GM23248 (cell line): ENCODE measurements at regions not wholly inside any gene's neighbourhood (a gene's known extent, or its start where the extent isn't known, plus 50 kb on each side); places are given as distances from the start of the nearest gene placed in this dataset.

Source experiments
- EZH2 ChIP-seq: fragments of 200-600 bp; sonication (generic); IDR thresholded peaks from 2 replicates; pipeline ENCODE4 v1.6.1; 2018; ENCODE audit warnings: antibody characterized with exemption, mild to moderate bottlenecking; ENCODE audit not compliant: insufficient read depth, poor library complexity, severe bottlenecking
- EZH2phosphoT487 ChIP-seq: fragments of 200-600 bp; sonication (generic); IDR thresholded peaks from 2 replicates; pipeline ENCODE4 v1.6.1; 2018; ENCODE audit warnings: antibody characterized with exemption, moderate library complexity, mild to moderate bottlenecking, low read depth; ENCODE audit not compliant: insufficient read depth

GRCh38 chr3:152618529-152618928 lies 216.4 kb upstream of the P2RY1 start:
- TF ChIP-seq EZH2 (no peak), EZH2phosphoT487 (no peak)
